Prostate gland (tissue), 2 donors: ENCODE measurements at regions not wholly inside any gene's neighbourhood (a gene's known extent, or its start where the extent isn't known, plus 50 kb on each side); places are given as distances from the start of the nearest gene placed in this dataset.

Experiments used
- POLR2A ChIP-seq: fragments of 450-650 bp; IDR thresholded peaks from one replicate; pipeline ENCODE4 v1.6.1; 2016; ENCODE audit warnings: antibody characterized with exemption, mild to moderate bottlenecking
- POLR2AphosphoS5 ChIP-seq: sonication (generic); formaldehyde crosslinking; IDR thresholded peaks from one replicate; pipeline ENCODE4 v1.6.1; 2017; ENCODE audit warnings: antibody characterized with exemption
- TF ChIP-seq, protein P1 (sequence below), 4 experiments: fragments of 200-600 bp in 2 of 4; fragments of 450-650 bp in 2 of 4; sonication (generic) in 2 of 4; IDR thresholded peaks; 1 replicate in 3 of 4; 2 replicates in 1 of 4; pipeline ENCODE4 v1.5.1; 2016 to 2019; ENCODE audit warnings: antibody characterized with exemption in 4 of 4, mild to moderate bottlenecking in 2 of 4, moderate library complexity in 2 of 4

- no peak for TF ChIP-seq POLR2A
- TF ChIP-seq, protein P1, sequence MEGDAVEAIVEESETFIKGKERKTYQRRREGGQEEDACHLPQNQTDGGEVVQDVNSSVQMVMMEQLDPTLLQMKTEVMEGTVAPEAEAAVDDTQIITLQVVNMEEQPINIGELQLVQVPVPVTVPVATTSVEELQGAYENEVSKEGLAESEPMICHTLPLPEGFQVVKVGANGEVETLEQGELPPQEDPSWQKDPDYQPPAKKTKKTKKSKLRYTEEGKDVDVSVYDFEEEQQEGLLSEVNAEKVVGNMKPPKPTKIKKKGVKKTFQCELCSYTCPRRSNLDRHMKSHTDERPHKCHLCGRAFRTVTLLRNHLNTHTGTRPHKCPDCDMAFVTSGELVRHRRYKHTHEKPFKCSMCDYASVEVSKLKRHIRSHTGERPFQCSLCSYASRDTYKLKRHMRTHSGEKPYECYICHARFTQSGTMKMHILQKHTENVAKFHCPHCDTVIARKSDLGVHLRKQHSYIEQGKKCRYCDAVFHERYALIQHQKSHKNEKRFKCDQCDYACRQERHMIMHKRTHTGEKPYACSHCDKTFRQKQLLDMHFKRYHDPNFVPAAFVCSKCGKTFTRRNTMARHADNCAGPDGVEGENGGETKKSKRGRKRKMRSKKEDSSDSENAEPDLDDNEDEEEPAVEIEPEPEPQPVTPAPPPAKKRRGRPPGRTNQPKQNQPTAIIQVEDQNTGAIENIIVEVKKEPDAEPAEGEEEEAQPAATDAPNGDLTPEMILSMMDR (IDR thresholded peaks at IDR 0.05) = no peak
- TF ChIP-seq POLR2AphosphoS5 = no peak
Observed at GRCh38 chr15:77860071-77860691, 217.3 kb downstream of the TBC1D2B start.
